ENCODE measurements at regions not wholly inside any gene's neighbourhood (a gene's known extent, or its start where the extent isn't known, plus 50 kb on each side); places are given as distances from the start of the nearest gene placed in this dataset.

GRCh38 chr2:220894069-220894468 is 678.0 kb downstream of the EPHA4 start:
- TF ChIP-seq, protein P1, sequence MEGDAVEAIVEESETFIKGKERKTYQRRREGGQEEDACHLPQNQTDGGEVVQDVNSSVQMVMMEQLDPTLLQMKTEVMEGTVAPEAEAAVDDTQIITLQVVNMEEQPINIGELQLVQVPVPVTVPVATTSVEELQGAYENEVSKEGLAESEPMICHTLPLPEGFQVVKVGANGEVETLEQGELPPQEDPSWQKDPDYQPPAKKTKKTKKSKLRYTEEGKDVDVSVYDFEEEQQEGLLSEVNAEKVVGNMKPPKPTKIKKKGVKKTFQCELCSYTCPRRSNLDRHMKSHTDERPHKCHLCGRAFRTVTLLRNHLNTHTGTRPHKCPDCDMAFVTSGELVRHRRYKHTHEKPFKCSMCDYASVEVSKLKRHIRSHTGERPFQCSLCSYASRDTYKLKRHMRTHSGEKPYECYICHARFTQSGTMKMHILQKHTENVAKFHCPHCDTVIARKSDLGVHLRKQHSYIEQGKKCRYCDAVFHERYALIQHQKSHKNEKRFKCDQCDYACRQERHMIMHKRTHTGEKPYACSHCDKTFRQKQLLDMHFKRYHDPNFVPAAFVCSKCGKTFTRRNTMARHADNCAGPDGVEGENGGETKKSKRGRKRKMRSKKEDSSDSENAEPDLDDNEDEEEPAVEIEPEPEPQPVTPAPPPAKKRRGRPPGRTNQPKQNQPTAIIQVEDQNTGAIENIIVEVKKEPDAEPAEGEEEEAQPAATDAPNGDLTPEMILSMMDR (IDR thresholded peaks at IDR 0.05; ENCODE audit: extremely low read depth, insufficient read depth, missing control alignments), result no peak
- no peak for DNase-seq (ENCODE audit: low spot score)
- in situ Hi-C loops (cut with MboI; ENCODE audit: low pct_unique_long_range_greater_than_20kb, low sequenced_read_pairs, unreplicated experiment), result no loop called here

DNA sequence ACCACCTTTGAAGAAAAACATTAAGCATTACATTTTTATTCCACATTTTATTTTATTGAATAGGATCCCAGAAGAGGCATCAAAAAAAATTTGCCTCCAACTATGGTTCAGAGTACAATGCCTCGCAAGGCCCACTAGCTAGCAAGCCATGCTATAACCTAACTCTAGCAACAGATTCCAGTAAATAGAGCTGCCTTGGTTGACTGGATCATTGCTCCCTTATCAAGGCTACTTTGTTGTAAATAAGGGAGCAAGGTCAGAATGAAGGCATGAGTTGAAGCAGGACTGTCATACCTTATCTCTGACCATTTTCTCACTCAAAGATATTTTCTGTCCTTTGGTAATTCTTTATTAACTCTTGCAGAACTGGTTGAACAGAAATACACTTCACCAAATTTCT is 672.6 kb downstream of the EPHA4 start:
- TF ChIP-seq, protein P1 (IDR thresholded peaks at IDR 0.05; ENCODE audit: extremely low read depth, insufficient read depth, missing control alignments), result no peak
- no peak for DNase-seq (ENCODE audit: low spot score)
- in situ Hi-C loops (cut with MboI; ENCODE audit: low pct_unique_long_range_greater_than_20kb, low sequenced_read_pairs, unreplicated experiment), result no loop called here

GRCh38 chr2:220904015-220904414 is 668.1 kb downstream of the EPHA4 start:
- in situ Hi-C loops (cut with MboI; ENCODE audit: low pct_unique_long_range_greater_than_20kb, low sequenced_read_pairs, unreplicated experiment), result no loop called here
- TF ChIP-seq, protein P1 (IDR thresholded peaks at IDR 0.05; ENCODE audit: extremely low read depth, insufficient read depth, missing control alignments), result no peak
- no peak for DNase-seq (ENCODE audit: low spot score)

DNA sequence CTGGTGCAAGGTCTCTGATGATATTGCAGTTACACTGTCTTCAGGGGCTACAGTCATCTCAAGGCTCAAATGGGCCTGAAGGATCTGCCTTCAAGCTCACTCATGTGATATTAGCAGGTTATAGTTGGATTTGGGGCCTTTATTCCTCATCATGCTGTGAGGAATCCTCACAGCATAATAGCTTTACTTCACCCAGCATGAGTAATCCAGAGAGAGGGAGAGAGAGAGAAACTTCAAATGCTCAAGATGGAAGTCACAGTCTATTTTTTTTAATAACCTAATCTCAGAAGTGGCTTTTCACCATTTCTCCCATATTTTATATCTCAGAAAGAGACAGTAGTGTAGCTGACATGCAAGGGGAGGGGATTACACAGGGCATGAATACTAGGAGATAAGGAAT is 658.7 kb downstream of the EPHA4 start:
- in situ Hi-C loops (cut with MboI; ENCODE audit: low pct_unique_long_range_greater_than_20kb, low sequenced_read_pairs, unreplicated experiment), result no loop called here
- TF ChIP-seq, protein P1 (IDR thresholded peaks at IDR 0.05; ENCODE audit: extremely low read depth, insufficient read depth, missing control alignments), result no peak
- no peak for DNase-seq (ENCODE audit: low spot score)

- DNase-seq (ENCODE audit: low spot score), result no peak
- in situ Hi-C loops (cut with MboI; ENCODE audit: low pct_unique_long_range_greater_than_20kb, low sequenced_read_pairs, unreplicated experiment), result no loop called here
- TF ChIP-seq, protein P1 (IDR thresholded peaks at IDR 0.05; ENCODE audit: extremely low read depth, insufficient read depth, missing control alignments), result no peak
Measured at GRCh38 chr2:220915092-220915623, 656.9 kb downstream of the EPHA4 start.

- no peak for DNase-seq (ENCODE audit: low spot score)
- TF ChIP-seq, protein P1 (IDR thresholded peaks at IDR 0.05; ENCODE audit: extremely low read depth, insufficient read depth, missing control alignments), result no peak
- in situ Hi-C loops (cut with MboI; ENCODE audit: low pct_unique_long_range_greater_than_20kb, low sequenced_read_pairs, unreplicated experiment), result no loop called here
Measured at GRCh38 chr2:220916931-220917330, 655.2 kb downstream of the EPHA4 start.
